ENCODE measurements at regions not wholly inside any gene's neighbourhood (a gene's known extent, or its start where the extent isn't known, plus 50 kb on each side); places are given as distances from the start of the nearest gene placed in this dataset.
"Not testable (repeated sequence)": the region's sequence is repeated elsewhere in the genome, so short reads cannot be mapped to it uniquely, and the experiment has no call there.

DNA sequence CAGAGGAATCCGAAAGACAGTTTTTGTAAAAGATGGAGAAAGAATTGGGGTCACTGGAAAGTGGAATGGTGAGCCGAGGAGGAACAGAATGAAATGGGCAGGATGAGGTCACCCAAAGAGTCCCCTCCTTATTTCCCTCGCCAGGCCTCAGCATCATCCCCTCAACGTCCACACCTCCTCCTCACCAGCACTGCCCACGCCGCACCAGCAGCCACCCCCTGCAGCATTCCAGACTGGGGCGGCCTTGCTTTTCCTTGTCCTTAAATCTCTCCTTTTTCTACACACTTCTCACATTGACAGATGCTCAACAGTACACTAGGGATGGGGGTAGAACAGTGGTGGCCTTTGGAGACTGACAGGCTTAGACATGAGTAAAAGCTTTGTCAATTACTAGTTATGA is 363.1 kb upstream of the NOX3 start:
- H3K4me3 ChIP-seq: no peak overlapping the region
- H3K27ac ChIP-seq: no peak overlapping the region
- no peaks in the 10 kb centered on the region for H3K4me1 ChIP-seq (ENCODE audit: control insufficient read depth in 1 of 2, low read depth in 2 of 2)
- no peaks in the 10 kb centered on the region for H3K27me3 ChIP-seq (replicated peaks; ENCODE audit: insufficient read depth)
- no peak for ATAC-seq (ENCODE audit: insufficient number of reproducible peaks, low FRiP score, low read depth)
- no peaks in the 10 kb centered on the region for H3K9me3 ChIP-seq
- no peak for DNase-seq (ENCODE audit: low spot score)
- no peaks in the 10 kb centered on the region for H3K36me3 ChIP-seq
- TF ChIP-seq, protein P1, sequence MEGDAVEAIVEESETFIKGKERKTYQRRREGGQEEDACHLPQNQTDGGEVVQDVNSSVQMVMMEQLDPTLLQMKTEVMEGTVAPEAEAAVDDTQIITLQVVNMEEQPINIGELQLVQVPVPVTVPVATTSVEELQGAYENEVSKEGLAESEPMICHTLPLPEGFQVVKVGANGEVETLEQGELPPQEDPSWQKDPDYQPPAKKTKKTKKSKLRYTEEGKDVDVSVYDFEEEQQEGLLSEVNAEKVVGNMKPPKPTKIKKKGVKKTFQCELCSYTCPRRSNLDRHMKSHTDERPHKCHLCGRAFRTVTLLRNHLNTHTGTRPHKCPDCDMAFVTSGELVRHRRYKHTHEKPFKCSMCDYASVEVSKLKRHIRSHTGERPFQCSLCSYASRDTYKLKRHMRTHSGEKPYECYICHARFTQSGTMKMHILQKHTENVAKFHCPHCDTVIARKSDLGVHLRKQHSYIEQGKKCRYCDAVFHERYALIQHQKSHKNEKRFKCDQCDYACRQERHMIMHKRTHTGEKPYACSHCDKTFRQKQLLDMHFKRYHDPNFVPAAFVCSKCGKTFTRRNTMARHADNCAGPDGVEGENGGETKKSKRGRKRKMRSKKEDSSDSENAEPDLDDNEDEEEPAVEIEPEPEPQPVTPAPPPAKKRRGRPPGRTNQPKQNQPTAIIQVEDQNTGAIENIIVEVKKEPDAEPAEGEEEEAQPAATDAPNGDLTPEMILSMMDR (IDR thresholded peaks at IDR 0.05): no peak

DNA sequence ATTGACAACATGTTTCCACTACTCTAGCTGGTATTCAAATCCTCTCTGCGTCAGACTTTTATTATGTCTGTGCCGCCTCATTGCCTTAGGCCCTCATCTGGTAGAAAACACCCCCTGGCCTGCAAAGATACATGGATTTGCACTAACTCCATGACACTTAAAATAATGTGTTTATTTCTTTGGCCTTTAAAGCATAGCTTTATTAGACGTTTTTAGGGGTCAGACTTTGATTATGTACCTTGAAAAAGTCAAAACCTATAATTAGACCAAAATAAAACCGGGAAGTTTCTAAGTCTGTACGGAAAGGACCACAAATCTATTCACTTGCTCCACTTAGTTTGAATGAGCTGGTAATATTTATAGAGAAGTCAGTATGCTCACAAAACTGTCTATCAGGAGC is 357.9 kb upstream of the NOX3 start:
- DNase-seq (ENCODE audit: low spot score) (no peak), ATAC-seq (ENCODE audit: insufficient number of reproducible peaks, low FRiP score, low read depth) (no peak)
- Histone ChIP-seq H3K27me3 (replicated peaks; ENCODE audit: insufficient read depth) (no peaks in the 10 kb centered on the region), H3K4me3 (no peak overlapping the region), H3K4me1 (ENCODE audit: control insufficient read depth in 1 of 2, low read depth in 2 of 2) (no peaks in the 10 kb centered on the region), H3K27ac (no peak overlapping the region), H3K36me3 (no peaks in the 10 kb centered on the region), H3K9me3 (no peaks in the 10 kb centered on the region)
- TF ChIP-seq, protein P1 (IDR thresholded peaks at IDR 0.05): no peak

DNA sequence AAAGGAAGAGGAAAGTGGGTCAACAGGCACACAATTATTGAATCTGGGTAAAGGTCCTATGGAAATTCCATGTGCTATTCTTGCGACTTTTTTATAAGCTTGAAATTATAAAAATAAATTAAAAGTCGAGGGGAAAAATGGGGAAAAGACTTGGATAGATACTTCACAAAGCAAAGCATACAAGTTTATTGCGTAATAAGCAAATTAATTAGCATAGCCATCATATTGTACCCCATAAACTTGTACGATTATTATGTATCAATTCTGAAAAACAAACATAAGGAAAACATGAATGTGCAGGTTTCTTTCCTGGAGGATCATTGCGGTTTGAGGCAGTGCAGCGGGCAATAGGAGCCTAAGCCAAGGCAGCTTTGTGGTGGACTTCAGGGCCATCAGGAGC is 351.6 kb upstream of the NOX3 start:
- Histone ChIP-seq H3K4me3 (no peak overlapping the region), H3K4me1 (ENCODE audit: control insufficient read depth in 1 of 2, low read depth in 2 of 2) (no peaks in the 10 kb centered on the region), H3K9me3 (no peaks in the 10 kb centered on the region), H3K27me3 (replicated peaks; ENCODE audit: insufficient read depth) (no peaks in the 10 kb centered on the region), H3K27ac (no peak overlapping the region), H3K36me3 (no peaks in the 10 kb centered on the region)
- TF ChIP-seq, protein P1 (IDR thresholded peaks at IDR 0.05): no peak
- ATAC-seq (ENCODE audit: insufficient number of reproducible peaks, low FRiP score, low read depth) (no peak), DNase-seq (ENCODE audit: low spot score) (no peak)

DNA sequence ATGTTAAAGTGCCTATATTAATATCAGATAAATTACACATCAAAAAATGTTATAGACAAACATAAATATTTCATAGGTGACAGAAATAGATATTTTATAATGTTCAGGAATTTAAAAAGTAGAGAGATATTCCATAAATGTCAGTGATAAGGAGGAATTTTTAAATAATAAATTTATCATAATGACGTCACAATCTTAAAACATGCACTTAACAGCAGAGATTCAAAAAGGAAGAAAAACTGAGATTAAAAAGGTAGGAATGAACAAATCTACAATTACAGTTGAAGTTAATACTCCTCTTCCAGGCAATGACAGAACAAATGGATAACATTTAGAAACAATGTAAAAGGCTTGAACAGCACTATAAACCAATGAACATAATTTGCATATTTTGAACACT is 345.4 kb upstream of the NOX3 start:
- Histone ChIP-seq H3K27ac (no peak overlapping the region), H3K4me3 (no peak overlapping the region), H3K36me3 (no peaks in the 10 kb centered on the region), H3K9me3 (no peaks in the 10 kb centered on the region), H3K4me1 (ENCODE audit: control insufficient read depth in 1 of 2, low read depth in 2 of 2) (no peaks in the 10 kb centered on the region), H3K27me3 (replicated peaks; ENCODE audit: insufficient read depth) (no peaks in the 10 kb centered on the region)
- ATAC-seq (ENCODE audit: insufficient number of reproducible peaks, low FRiP score, low read depth): no peak
- no peak for DNase-seq (ENCODE audit: low spot score)
- TF ChIP-seq, protein P1 (IDR thresholded peaks at IDR 0.05): no peak

DNA sequence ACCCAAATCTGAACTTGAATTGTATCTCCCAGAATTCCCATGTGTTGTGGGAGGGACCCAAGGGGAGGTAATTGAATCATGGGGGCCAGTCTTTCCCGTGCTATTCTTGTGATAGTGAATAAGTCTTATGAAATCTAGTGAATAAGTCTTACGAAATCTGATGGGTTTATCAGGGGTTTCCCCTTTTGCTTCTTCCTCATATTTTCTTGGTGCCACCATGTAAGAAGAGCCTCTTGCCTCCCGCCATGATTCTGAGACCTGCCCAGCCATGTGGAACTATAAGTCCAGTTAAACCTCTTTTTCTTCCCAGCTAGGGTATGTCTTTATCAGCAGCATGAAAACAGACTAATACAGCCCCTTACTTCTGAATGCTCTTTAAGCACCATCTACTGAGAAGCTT is 343.2 kb upstream of the NOX3 start:
- not testable (repeated sequence) for H3K36me3 ChIP-seq; H3K27me3 ChIP-seq (replicated peaks; ENCODE audit: insufficient read depth); H3K4me1 ChIP-seq (ENCODE audit: control insufficient read depth in 1 of 2, low read depth in 2 of 2); DNase-seq (ENCODE audit: low spot score); H3K4me3 ChIP-seq; H3K9me3 ChIP-seq; ATAC-seq (ENCODE audit: insufficient number of reproducible peaks, low FRiP score, low read depth); H3K27ac ChIP-seq

DNA sequence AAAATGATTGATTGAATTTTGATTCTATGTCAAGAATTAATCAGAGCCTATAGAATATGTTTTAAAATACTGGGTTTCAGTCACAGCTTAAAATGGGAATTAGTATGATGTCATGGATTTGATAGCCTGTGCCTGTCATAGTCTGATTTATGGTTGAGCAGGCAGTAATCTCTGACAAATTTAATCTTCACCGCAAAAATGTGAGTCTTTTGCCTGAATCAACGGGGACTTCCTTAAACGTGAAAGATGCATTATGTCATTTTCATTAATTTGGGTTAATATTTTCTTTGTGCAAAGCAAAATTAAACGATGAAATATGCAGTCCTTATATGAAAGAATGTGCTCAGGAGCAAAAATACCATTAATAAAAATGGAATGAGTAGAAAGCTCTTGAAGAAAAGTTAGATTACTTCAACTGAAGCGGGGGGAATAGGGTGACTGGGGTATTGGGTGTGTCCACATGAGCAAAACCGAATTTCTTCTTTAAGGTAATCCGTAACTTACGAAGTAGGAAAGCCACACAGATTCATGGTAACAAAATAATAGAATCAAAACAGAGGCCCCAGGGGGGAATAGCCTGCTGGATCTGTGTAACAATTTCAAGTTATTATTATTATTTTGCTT is 339.6 kb upstream of the NOX3 start:
- ATAC-seq (ENCODE audit: insufficient number of reproducible peaks, low FRiP score, low read depth) (no peak), DNase-seq (ENCODE audit: low spot score) (no peak)
- TF ChIP-seq, protein P1 (IDR thresholded peaks at IDR 0.05): no peak
- H3K27me3 ChIP-seq (replicated peaks; ENCODE audit: insufficient read depth): no peaks in the 10 kb centered on the region
- no peaks in the 10 kb centered on the region for H3K4me1 ChIP-seq (ENCODE audit: control insufficient read depth in 1 of 2, low read depth in 2 of 2)
- H3K9me3 ChIP-seq: no peaks in the 10 kb centered on the region
- H3K36me3 ChIP-seq: no peaks in the 10 kb centered on the region
- no peak overlapping the region for H3K27ac ChIP-seq
- no peak overlapping the region for H3K4me3 ChIP-seq

All from thoracic aorta (tissue), 2 donors.